Tibial artery (tissue), 4 donors: ENCODE measurements at regions not wholly inside any gene's neighbourhood (a gene's known extent, or its start where the extent isn't known, plus 50 kb on each side); places are given as distances from the start of the nearest gene placed in this dataset.

Source experiments
- DNase-seq, 2 donors: peaks; one replicate each; pipeline ENCODE4 v3.0.0-alpha.2; 2019
- H3K27ac ChIP-seq, 2 donors: fragments of 200-600 bp; sonication (generic) in 1 of 2; 1 replicate in 1 of 2; 2 replicates in 1 of 2; pipeline ENCODE4 v1.5.1; 2018 to 2019; ENCODE audit warnings: mild to moderate bottlenecking in 1 of 2
- H3K27me3 ChIP-seq, 2 donors: fragments of 200-600 bp; sonication (generic) in 1 of 2; one replicate each; pipeline versions ENCODE4 v1.5.1 to v1.6.0; 2016 to 2019
- H3K36me3 ChIP-seq, 3 donors: fragments of 200-600 bp; sonication (generic) in 2 of 3; one replicate each; pipeline ENCODE4 v1.5.1; 2016 to 2019; ENCODE audit warnings: mild to moderate bottlenecking in 2 of 3
- H3K4me1 ChIP-seq, 4 donors: fragments of 200-600 bp; sonication (generic) in 2 of 4; 1 replicate in 3 of 4; 2 replicates in 1 of 4; pipeline ENCODE4 v1.5.1; 2016 to 2019
- H3K4me3 ChIP-seq, 2 donors: fragments of 200-600 bp; sonication (generic) in 1 of 2; 1 replicate in 1 of 2; 2 replicates in 1 of 2; pipeline ENCODE4 v1.5.1; 2018 to 2019; ENCODE audit warnings: mild to moderate bottlenecking in 2 of 2
- H3K9me3 ChIP-seq, 3 donors: fragments of 200-600 bp; sonication (generic) in 1 of 3; one replicate each; pipeline ENCODE4 v1.5.1; 2016 to 2019
- CTCF ChIP-seq, 2 experiments: fragments of 200-600 bp in 1 of 2; fragments of 450-650 bp in 1 of 2; IDR thresholded peaks; one replicate each; pipeline ENCODE4 v1.5.1; 2017 to 2019; ENCODE audit warnings: antibody characterized with exemption in 2 of 2, mild to moderate bottlenecking in 1 of 2, moderate library complexity in 1 of 2
- intact Hi-C: fragments of 100-400 bp; cut with DNase I; formaldehyde crosslinking; loops from one replicate; pipeline ENCODE4 v1.15.0; 2023; ENCODE audit warnings: low total_unique reads

- DNase-seq, result no peak
- no peak for TF ChIP-seq CTCF (IDR thresholded peaks at IDR 0.05)
- H3K27me3 ChIP-seq, result no peaks in the 10 kb centered on the region
- H3K9me3 ChIP-seq, result no peaks in the 10 kb centered on the region
- H3K36me3 ChIP-seq, result no peaks in the 10 kb centered on the region
- H3K4me1 ChIP-seq, result peaks cover 0 to 6% (median 0%) of the 10 kb centered on the region in 4 donors
- no peak overlapping the region for H3K4me3 ChIP-seq
- intact Hi-C loops, result no loop called here
- H3K27ac ChIP-seq, result no peak overlapping the region
These were observed 184.6 kb downstream of the OR13H1 start for GRCh38 chrX:131728295-131729145.

- Histone ChIP-seq H3K27ac (no peak overlapping the region), H3K4me3 (no peak overlapping the region), H3K9me3 (no peaks in the 10 kb centered on the region), H3K27me3 (no peaks in the 10 kb centered on the region), H3K4me1 (peaks cover 0 to 6% (median 0%) of the 10 kb centered on the region in 4 donors), H3K36me3 (no peaks in the 10 kb centered on the region)
- no peak for TF ChIP-seq CTCF (IDR thresholded peaks at IDR 0.05)
- no peak for DNase-seq
- intact Hi-C loops, result no loop called here
These were observed 185.4 kb downstream of the OR13H1 start for GRCh38 chrX:131729295-131729694.

- no peak for DNase-seq
- no peak for TF ChIP-seq CTCF (IDR thresholded peaks at IDR 0.05)
- Histone ChIP-seq H3K4me1 (no peaks in the 10 kb centered on the region), H3K27ac (no peak overlapping the region), H3K9me3 (no peaks in the 10 kb centered on the region), H3K4me3 (no peak overlapping the region), H3K36me3 (no peaks in the 10 kb centered on the region), H3K27me3 (no peaks in the 10 kb centered on the region)
- intact Hi-C loops, result no loop called here
These were observed 190.7 kb downstream of the OR13H1 start for GRCh38 chrX:131734621-131735020.

- TF ChIP-seq CTCF (IDR thresholded peaks at IDR 0.05), result no peak
- DNase-seq, result no peak
- Histone ChIP-seq H3K4me1 (no peaks in the 10 kb centered on the region), H3K27me3 (no peaks in the 10 kb centered on the region), H3K4me3 (no peak overlapping the region), H3K9me3 (no peaks in the 10 kb centered on the region), H3K36me3 (no peaks in the 10 kb centered on the region), H3K27ac (no peak overlapping the region)
- intact Hi-C loops, result no loop called here
These were observed 191.3 kb downstream of the OR13H1 start for GRCh38 chrX:131735127-131735526.

GRCh38 chrX:131739823-131740222 lies 195.9 kb downstream of the OR13H1 start:
- Histone ChIP-seq H3K27ac (no peak overlapping the region), H3K9me3 (no peaks in the 10 kb centered on the region), H3K4me1 (no peaks in the 10 kb centered on the region), H3K36me3 (no peaks in the 10 kb centered on the region), H3K27me3 (no peaks in the 10 kb centered on the region), H3K4me3 (no peak overlapping the region)
- no peak for DNase-seq
- no peak for TF ChIP-seq CTCF (IDR thresholded peaks at IDR 0.05)
- intact Hi-C loops, result no loop called here
